ENCODE measurements at regions not wholly inside any gene's neighbourhood (a gene's known extent, or its start where the extent isn't known, plus 50 kb on each side); places are given as distances from the start of the nearest gene placed in this dataset.

GRCh38 chr3:17951241-17951640, 208.8 kb upstream of the TBC1D5 start:
- TF ChIP-seq, protein P1, sequence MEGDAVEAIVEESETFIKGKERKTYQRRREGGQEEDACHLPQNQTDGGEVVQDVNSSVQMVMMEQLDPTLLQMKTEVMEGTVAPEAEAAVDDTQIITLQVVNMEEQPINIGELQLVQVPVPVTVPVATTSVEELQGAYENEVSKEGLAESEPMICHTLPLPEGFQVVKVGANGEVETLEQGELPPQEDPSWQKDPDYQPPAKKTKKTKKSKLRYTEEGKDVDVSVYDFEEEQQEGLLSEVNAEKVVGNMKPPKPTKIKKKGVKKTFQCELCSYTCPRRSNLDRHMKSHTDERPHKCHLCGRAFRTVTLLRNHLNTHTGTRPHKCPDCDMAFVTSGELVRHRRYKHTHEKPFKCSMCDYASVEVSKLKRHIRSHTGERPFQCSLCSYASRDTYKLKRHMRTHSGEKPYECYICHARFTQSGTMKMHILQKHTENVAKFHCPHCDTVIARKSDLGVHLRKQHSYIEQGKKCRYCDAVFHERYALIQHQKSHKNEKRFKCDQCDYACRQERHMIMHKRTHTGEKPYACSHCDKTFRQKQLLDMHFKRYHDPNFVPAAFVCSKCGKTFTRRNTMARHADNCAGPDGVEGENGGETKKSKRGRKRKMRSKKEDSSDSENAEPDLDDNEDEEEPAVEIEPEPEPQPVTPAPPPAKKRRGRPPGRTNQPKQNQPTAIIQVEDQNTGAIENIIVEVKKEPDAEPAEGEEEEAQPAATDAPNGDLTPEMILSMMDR (IDR thresholded peaks at IDR 0.05; ENCODE audit: partially characterized antibody, unreplicated experiment): no peak
- Mint-ChIP-seq H3K27me3 (ENCODE audit: unreplicated experiment) (no peaks in the 10 kb centered on the region), H3K4me1 (ENCODE audit: low read depth, unreplicated experiment) (peaks cover 3% of the 10 kb centered on the region), H3K27ac (ENCODE audit: unreplicated experiment) (no peak overlapping the region), H3K9me3 (ENCODE audit: unreplicated experiment) (peaks cover 4% of the 10 kb centered on the region), H3K36me3 (ENCODE audit: unreplicated experiment) (no peaks in the 10 kb centered on the region), H3K4me3 (ENCODE audit: unreplicated experiment) (no peak overlapping the region)
- no peak for DNase-seq

DNA sequence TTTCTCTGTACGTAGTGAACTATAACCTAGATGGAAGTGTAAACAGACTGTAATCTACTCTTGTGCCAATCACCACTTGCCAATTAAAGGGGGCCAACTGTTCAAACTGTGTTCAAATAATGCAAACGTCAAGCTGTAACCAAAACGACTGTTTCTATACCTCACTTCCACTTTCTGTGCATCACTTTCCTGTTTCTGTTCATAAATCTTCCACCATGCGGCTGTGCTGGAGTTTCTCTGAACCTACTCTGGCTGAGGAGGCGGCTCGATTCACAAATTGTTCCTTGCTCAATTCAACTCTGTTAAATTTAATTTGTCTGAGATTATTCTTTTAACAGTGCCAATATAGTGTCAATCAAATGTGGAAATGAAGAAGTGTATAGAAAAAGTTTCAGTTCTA, 206.7 kb upstream of the TBC1D5 start:
- TF ChIP-seq, protein P1 (IDR thresholded peaks at IDR 0.05; ENCODE audit: partially characterized antibody, unreplicated experiment): no peak
- no peaks in the 10 kb centered on the region for H3K27me3 Mint-ChIP-seq (ENCODE audit: unreplicated experiment)
- H3K36me3 Mint-ChIP-seq (ENCODE audit: unreplicated experiment): no peaks in the 10 kb centered on the region
- DNase-seq: no peak
- H3K27ac Mint-ChIP-seq (ENCODE audit: unreplicated experiment): no peak overlapping the region
- H3K4me3 Mint-ChIP-seq (ENCODE audit: unreplicated experiment): no peak overlapping the region
- H3K9me3 Mint-ChIP-seq (ENCODE audit: unreplicated experiment): peaks cover 2% of the 10 kb centered on the region
- H3K4me1 Mint-ChIP-seq (ENCODE audit: low read depth, unreplicated experiment): peaks cover 4% of the 10 kb centered on the region

GRCh38 chr3:17947833-17948232, 205.4 kb upstream of the TBC1D5 start:
- H3K27me3 Mint-ChIP-seq (ENCODE audit: unreplicated experiment): peaks cover 2% of the 10 kb centered on the region
- peaks cover 4% of the 10 kb centered on the region for H3K4me1 Mint-ChIP-seq (ENCODE audit: low read depth, unreplicated experiment)
- TF ChIP-seq, protein P1 (IDR thresholded peaks at IDR 0.05; ENCODE audit: partially characterized antibody, unreplicated experiment): no peak
- H3K27ac Mint-ChIP-seq (ENCODE audit: unreplicated experiment): no peak overlapping the region
- H3K36me3 Mint-ChIP-seq (ENCODE audit: unreplicated experiment): no peaks in the 10 kb centered on the region
- no peak overlapping the region for H3K4me3 Mint-ChIP-seq (ENCODE audit: unreplicated experiment)
- H3K9me3 Mint-ChIP-seq (ENCODE audit: unreplicated experiment): peaks cover 2% of the 10 kb centered on the region
- DNase-seq: no peak

DNA sequence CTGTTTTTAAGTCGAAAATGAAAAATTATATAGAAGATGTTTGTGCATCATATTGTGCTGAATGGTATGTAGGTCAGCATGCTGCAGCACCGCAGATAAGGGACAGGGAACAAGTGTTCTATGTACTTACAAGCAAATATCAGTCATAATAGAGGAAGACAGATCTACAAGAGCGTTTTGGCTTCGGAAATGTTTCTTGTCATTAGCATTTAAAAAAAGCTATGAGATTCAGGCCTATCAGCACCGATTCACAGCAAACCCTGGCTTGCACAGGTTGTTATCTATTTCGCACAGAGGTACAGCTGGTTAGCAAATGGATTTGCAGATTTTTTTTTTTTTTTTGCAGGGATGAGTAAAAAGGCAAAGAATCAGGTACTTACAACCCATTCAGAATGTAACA, 204.2 kb upstream of the TBC1D5 start:
- Mint-ChIP-seq H3K4me1 (ENCODE audit: low read depth, unreplicated experiment) (peaks cover 9% of the 10 kb centered on the region), H3K4me3 (ENCODE audit: unreplicated experiment) (no peak overlapping the region), H3K36me3 (ENCODE audit: unreplicated experiment) (no peaks in the 10 kb centered on the region), H3K27ac (ENCODE audit: unreplicated experiment) (no peak overlapping the region), H3K27me3 (ENCODE audit: unreplicated experiment) (peaks cover 2% of the 10 kb centered on the region), H3K9me3 (ENCODE audit: unreplicated experiment) (peaks cover 2% of the 10 kb centered on the region)
- TF ChIP-seq, protein P1 (IDR thresholded peaks at IDR 0.05; ENCODE audit: partially characterized antibody, unreplicated experiment): no peak
- no peak for DNase-seq

DNA sequence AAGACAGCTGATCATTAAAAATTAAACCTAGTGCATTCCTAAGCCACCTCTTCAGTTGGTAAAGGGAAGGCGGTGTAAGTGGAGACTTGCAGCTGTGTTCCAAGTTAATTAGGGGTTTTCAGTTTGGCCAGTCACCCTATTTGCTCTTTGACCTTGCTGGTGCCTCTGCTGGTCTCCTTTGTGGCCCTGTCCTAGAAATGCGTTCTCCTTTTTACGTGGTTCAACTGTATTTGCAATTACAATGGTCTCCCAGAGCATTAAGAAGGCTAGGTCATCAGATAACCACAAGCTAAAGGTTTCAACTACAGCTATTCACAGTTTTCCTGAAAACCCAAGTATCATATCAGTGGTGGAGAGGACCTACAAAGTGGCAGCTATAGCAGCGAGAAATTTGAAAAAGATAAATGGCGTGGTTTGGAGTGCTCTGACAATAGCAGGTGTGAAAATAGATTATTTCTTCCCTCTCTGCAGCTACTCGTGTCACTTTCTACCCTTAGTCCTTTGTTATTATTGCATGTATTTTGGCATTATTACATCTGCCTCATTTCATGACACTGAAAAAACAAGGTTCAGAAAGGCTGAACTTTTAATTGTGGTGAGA, 203.5 kb upstream of the TBC1D5 start:
- no peaks in the 10 kb centered on the region for H3K36me3 Mint-ChIP-seq (ENCODE audit: unreplicated experiment)
- TF ChIP-seq, protein P1 (IDR thresholded peaks at IDR 0.05; ENCODE audit: partially characterized antibody, unreplicated experiment): no peak
- H3K9me3 Mint-ChIP-seq (ENCODE audit: unreplicated experiment): peaks cover under 1% of the 10 kb centered on the region
- peaks cover 2% of the 10 kb centered on the region for H3K27me3 Mint-ChIP-seq (ENCODE audit: unreplicated experiment)
- peaks cover 11% of the 10 kb centered on the region for H3K4me1 Mint-ChIP-seq (ENCODE audit: low read depth, unreplicated experiment)
- H3K4me3 Mint-ChIP-seq (ENCODE audit: unreplicated experiment): no peak overlapping the region
- no peak overlapping the region for H3K27ac Mint-ChIP-seq (ENCODE audit: unreplicated experiment)
- DNase-seq: no peak

Data from glutamatergic neuron (in vitro differentiated cells).